DND-41 (cell line): ENCODE measurements at regions not wholly inside any gene's neighbourhood (a gene's known extent, or its start where the extent isn't known, plus 50 kb on each side); places are given as distances from the start of the nearest gene placed in this dataset.

Experiments
- CTCF ChIP-seq: IDR thresholded peaks from 2 replicates; pipeline ENCODE4 v1.5.1; 2012; ENCODE audit warnings: borderline replicate concordance, low read length, moderate library complexity, mild to moderate bottlenecking; ENCODE audit not compliant: poor library complexity, severe bottlenecking; ENCODE audit errors: extremely low read depth
- EZH2 ChIP-seq: IDR thresholded peaks from 3 replicates; pipeline ENCODE4 v1.6.1; 2012; ENCODE audit warnings: borderline replicate concordance, low read depth, mild to moderate bottlenecking, moderate library complexity, low read length, inconsistent platforms; ENCODE audit not compliant: severe bottlenecking

- TF ChIP-seq CTCF (no peak), EZH2 (no peak)
Observed at GRCh38 chr5:87876616-87877015, 392.0 kb downstream of the TMEM161B start.
